ENCODE measurements at regions not wholly inside any gene's neighbourhood (a gene's known extent, or its start where the extent isn't known, plus 50 kb on each side); places are given as distances from the start of the nearest gene placed in this dataset.

GRCh38 chr13:111661052-111661451, 340.6 kb downstream of the TEX29 start:
- TF ChIP-seq, protein P1, sequence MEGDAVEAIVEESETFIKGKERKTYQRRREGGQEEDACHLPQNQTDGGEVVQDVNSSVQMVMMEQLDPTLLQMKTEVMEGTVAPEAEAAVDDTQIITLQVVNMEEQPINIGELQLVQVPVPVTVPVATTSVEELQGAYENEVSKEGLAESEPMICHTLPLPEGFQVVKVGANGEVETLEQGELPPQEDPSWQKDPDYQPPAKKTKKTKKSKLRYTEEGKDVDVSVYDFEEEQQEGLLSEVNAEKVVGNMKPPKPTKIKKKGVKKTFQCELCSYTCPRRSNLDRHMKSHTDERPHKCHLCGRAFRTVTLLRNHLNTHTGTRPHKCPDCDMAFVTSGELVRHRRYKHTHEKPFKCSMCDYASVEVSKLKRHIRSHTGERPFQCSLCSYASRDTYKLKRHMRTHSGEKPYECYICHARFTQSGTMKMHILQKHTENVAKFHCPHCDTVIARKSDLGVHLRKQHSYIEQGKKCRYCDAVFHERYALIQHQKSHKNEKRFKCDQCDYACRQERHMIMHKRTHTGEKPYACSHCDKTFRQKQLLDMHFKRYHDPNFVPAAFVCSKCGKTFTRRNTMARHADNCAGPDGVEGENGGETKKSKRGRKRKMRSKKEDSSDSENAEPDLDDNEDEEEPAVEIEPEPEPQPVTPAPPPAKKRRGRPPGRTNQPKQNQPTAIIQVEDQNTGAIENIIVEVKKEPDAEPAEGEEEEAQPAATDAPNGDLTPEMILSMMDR (IDR thresholded peaks at IDR 0.05; ENCODE audit: low read length): no peak
- TF ChIP-seq EZH2 (optimal IDR thresholded peaks at IDR 0.05; ENCODE audit: low read depth, low read length): no peak
- no peak for TF ChIP-seq EZH2phosphoT487 (IDR thresholded peaks at IDR 0.05; ENCODE audit: low read length)
